NB4 (cell line): ENCODE measurements at regions not wholly inside any gene's neighbourhood (a gene's known extent, or its start where the extent isn't known, plus 50 kb on each side); places are given as distances from the start of the nearest gene placed in this dataset.
"Not testable (repeated sequence)": the region's sequence is repeated elsewhere in the genome, so short reads cannot be mapped to it uniquely, and the experiment has no call there.

Experiments
- MAX ChIP-seq: IDR thresholded peaks from 2 replicates; pipeline ENCODE4 v1.6.1; 2011; ENCODE audit warnings: low read depth, low read length
- MYC ChIP-seq: IDR thresholded peaks from 2 replicates; pipeline ENCODE4 v1.6.1; 2011; ENCODE audit warnings: low read depth, low read length
- POLR2A ChIP-seq: IDR thresholded peaks from 2 replicates; pipeline ENCODE4 v1.6.1; 2011; ENCODE audit warnings: mild to moderate bottlenecking; ENCODE audit not compliant: insufficient read length; ENCODE audit errors: extremely low read depth
- TF ChIP-seq, protein P1 (sequence below): IDR thresholded peaks from one replicate; pipeline ENCODE4 v1.5.1; 2012; ENCODE audit warnings: low read depth, low read length

DNA sequence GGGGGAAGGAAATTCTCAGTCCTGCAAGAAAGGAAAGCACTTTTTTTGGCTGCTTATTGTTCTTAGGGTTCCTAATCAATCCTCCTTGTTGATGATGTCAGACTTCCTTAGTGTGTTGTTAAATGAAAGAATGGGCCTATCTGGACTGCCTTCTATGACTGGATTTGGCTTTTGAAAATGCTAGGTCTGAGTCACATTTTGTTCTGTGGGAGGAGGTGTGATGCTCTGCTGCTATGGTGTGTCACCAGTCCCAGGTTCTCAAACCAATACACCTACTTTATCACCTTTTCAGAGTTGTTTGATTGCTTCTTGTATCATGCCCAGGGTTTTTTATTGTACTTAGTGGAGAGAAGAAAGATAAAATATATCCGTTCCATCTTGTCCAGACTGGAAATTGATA, 128.5 kb downstream of the PABPC5 start:
- TF ChIP-seq POLR2A, MYC, MAX: not testable (repeated sequence)
- TF ChIP-seq, protein P1, sequence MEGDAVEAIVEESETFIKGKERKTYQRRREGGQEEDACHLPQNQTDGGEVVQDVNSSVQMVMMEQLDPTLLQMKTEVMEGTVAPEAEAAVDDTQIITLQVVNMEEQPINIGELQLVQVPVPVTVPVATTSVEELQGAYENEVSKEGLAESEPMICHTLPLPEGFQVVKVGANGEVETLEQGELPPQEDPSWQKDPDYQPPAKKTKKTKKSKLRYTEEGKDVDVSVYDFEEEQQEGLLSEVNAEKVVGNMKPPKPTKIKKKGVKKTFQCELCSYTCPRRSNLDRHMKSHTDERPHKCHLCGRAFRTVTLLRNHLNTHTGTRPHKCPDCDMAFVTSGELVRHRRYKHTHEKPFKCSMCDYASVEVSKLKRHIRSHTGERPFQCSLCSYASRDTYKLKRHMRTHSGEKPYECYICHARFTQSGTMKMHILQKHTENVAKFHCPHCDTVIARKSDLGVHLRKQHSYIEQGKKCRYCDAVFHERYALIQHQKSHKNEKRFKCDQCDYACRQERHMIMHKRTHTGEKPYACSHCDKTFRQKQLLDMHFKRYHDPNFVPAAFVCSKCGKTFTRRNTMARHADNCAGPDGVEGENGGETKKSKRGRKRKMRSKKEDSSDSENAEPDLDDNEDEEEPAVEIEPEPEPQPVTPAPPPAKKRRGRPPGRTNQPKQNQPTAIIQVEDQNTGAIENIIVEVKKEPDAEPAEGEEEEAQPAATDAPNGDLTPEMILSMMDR = not testable (repeated sequence)
